ENCODE measurements at regions not wholly inside any gene's neighbourhood (a gene's known extent, or its start where the extent isn't known, plus 50 kb on each side); places are given as distances from the start of the nearest gene placed in this dataset.
A peak's percentile ranks its signal among the peaks of the same experiment; 100 is the strongest.
"Not testable (repeated sequence)": the region's sequence is repeated elsewhere in the genome, so short reads cannot be mapped to it uniquely, and the experiment has no call there.

- no peak for DNase-seq
These were observed 294.3 kb downstream of the RPS24 start for GRCh38 chr10:78327778-78328591.

DNA sequence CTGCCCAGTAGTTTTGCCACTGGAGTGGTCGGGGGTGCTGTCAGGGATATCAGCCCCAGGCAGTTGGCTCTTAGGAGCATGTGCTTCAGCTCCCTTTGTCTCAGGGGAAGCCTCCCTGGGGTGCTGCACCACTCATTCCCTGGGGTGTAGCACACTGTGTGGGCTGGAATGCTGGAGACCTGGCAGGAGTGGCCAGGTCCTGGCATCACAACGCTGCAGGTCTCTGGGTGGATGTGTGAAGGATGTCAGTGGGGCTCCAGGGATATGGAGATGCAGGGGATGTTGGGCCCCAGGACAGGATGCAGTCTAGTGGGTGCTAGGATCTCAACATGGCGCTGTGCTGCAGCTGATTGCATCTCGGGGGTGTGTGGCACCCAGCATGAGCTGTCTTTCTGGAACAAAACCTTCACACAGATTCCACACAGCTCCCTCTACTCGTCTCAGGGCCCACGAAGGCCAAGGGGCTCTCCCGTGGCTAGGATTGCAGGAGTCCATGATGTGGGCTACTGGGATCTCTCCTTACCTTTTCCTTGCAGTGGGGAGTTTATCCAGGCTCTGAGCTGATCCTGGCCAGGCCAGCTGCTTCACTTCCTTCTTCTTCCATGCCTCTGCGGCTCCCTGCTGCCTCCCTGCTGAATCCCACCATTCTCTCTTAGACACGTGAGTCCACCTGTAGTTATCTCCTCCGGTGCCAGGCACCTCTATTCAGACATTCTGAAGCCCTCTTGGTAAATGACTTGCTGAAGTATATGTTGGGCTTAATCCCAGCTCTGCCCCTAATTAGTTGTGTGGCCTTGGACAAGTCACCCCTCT, 295.1 kb downstream of the RPS24 start:
- no peak for DNase-seq

- no peak for DNase-seq
These were observed 297.2 kb downstream of the RPS24 start for GRCh38 chr10:78330884-78331283.

- no peak for DNase-seq
These were observed 297.8 kb downstream of the RPS24 start for GRCh38 chr10:78331391-78331922.

GRCh38 chr10:78332012-78332411, 298.3 kb downstream of the RPS24 start:
- no peak for DNase-seq

DNA sequence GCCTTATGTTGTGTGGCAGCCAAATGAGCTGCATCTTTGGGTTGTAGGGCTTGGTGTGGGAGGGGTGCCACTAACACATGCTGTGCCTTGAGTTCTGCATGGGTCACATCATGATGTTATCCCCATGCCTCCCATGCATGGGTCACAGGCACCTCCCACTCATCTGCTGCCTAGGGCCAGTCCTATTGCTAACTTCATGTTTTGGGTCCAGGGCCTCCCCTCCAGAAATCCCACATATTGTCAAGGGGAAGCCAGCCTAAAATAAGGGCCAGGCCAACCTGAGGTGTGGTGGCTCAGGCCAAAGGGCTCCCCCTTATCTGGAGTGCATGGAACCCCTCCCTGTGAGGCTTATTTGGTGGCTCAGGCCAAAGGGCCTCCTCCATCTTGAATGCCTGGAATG, 299.0 kb downstream of the RPS24 start:
- no peak for DNase-seq

GRCh38 chr10:78333362-78334143, 299.9 kb downstream of the RPS24 start:
- no peak for DNase-seq

DNA sequence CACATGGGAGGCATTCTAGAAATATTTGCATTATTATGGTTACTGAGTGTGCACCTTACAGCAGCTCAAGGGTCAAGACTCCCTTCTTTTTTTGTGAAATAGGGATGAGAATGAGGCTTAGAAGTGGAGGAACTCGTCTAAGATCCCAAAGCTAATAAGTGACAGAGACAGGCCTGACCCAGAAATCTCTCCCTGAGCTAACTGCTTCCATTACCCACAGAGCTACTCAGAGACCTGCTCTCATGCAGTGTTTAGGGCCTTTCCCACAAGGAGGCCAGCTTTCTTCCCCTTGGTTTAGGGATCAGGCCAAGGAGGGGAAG, 301.7 kb downstream of the RPS24 start:
- DNase-seq: no peak

DNA sequence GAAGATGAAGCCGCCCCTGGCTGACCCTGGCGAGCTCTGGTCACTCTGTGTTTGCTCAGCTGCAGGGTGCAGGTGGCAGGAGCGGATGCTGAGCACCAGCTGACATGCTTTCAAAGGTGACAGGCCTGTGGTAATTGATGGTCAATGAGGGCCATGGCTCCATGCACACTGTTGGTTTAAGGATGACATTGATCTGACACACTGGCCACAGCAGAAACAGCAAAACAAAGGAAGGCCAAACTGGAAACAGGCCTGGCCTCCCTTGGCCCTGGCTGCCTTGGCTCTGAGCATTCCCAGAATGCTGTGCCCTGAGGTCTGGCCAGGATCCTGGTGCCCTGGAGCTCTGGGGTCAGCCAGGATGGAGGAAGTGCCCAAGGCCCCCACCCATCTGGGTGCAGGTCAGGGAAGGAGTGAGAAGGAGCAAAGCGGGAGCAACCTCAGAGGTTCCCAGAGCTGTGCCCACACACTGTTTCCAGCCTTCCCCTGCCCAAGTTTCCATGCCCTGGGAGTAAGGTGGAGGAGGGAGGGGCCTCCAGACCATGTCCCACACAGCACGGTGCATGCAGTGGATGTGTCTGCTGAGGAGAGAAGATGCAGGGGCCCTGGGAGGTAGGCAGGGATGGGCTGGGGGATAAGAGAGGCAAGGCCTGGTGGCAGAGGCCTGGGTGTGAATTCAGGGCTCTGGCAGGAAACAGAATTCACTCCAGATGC, 302.2 kb downstream of the RPS24 start:
- DNase-seq: no peak

- no peak for DNase-seq
These were observed 302.7 kb downstream of the RPS24 start for GRCh38 chr10:78336402-78336791.

GRCh38 chr10:78337016-78337415, 303.4 kb downstream of the RPS24 start:
- no peak for DNase-seq

- DNase-seq: no peak
These were observed 304.2 kb downstream of the RPS24 start for GRCh38 chr10:78337646-78338391.

DNA sequence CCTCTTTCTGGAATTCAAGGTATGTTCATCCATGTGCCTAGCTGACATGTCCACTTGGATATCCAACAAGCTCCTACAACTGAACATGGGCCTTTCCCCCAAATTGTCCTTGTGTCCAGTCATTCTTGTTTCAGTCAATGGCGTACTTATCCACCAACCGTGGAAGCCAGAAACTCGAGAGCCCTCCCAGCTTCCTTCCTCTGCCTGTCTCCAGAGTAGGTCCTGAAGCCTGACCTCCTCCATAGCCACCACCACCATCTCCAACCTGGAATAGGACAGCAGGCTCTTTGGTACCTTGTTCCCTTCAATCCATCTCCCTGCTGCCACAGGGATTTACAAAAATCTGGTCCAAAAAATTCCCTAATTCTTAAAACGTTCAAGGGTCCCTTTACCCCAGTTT, 305.1 kb downstream of the RPS24 start:
- DNase-seq: no peak

GRCh38 chr10:78339251-78339650, 305.6 kb downstream of the RPS24 start:
- DNase-seq: no peak

DNA sequence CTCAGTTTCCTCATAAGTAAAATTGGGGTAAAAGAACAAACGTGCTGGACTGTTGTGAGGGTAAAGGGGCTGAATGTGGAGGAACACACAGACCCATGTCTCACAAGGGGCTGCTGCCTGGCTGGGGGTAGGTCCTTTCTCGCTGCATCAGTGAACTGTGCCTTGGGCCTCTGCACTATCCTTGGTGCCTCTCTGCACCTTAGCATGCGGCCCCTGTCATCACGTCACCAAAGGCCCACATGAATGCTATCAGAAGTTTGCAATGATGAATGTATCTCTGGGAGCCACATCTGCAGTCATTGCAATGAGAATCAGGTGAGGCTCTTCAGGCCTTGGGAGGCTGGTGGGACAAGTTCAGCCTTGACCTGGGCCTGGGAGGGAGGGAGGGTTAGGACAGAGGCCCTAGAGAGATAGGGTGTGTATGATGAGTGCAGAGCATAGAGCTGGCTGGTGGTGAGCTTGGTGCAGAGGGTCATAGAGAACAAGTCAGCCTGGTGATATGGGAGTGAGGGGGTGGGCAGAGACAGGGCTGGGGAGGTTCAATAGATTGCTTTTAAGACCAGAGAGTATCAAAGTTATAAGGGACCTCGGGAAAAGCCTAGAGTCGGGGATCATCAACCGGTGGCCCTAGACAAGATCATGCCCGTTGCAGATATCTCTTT, 308.4 kb downstream of the RPS24 start:
- no peak for DNase-seq

DNA sequence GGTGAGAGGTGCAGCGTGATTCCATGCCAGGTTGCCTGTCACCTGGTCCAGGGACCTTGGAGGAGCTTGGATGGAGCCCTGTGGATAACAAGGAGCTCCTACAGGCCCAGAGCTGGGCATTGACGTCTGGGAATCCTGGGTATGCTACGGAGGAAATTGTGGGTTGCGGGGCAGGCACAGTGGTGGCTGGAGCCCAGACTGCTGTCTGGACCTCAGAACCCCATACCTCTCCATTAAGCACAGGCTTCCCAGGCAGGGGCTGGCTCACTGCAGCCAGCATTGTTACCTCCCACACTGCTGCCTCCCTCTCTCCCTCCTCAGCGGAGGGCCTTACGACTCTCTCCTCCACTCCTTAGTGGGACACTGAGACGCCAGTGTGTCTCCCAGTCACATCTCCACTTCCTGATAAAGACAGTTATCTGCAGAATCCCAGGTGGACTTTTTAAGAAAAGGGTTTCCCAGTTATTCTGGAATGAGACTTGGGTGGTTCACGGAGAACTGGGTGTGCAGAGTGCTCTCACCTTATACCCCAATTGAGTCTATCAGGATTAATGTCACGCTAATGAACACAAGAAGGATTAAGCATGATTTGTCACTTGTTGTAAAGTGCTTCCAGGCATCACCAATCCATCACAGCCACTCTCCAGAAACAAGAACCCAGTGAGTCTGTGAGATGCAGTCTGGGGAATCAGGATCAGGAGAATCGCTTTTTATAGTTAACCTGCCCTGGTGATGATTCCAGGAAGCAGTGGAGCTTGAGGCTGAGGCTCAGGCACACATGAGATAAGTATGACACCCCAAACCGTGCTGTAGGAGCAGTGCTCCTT, 309.4 kb downstream of the RPS24 start:
- no peak for DNase-seq

DNA sequence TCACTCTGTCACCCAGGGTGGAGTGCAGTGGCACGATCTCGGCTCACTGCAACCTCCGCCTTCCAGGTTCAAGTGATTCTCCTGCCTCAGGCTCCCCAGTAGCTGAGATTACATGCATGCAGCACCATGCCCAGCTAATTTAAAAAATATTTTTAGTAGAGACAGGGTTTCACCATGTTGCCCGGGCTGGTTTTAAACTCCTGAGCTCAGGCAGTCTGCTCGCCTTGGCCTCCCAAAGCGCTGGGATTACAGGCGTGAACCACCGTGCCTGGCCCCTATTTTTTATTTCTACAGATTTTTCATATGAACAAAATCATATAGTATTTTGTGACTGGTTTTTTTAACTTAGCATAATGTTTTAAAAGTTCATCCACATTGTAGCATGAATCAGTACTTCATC, 310.6 kb downstream of the RPS24 start:
- DNase-seq: not testable (repeated sequence)

DNA sequence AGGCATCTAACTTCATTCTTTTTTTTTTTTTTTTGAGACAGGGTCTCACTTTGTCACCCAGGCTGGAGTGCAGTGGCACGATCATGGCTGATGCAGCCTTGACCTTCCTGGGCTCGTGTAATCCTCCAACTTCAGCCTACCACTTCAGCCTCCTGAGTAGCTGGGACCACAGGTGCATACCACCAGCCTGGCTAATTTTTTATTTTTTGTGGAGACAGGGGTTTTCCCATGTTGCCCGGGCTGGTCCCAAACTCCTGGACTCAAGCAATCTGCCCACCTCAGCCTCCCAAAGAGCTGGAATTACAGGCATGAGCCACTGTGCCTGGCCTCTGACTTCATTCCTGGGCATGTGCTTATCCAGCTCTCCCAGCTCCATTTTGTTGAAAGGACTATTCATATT, 311.9 kb downstream of the RPS24 start:
- DNase-seq: not testable (repeated sequence)

GRCh38 chr10:78346721-78347120, 313.1 kb downstream of the RPS24 start:
- DNase-seq: no peak

- peak; percentile 28 for DNase-seq
These were observed 314.9 kb downstream of the RPS24 start for GRCh38 chr10:78348411-78349164.
